Suppressor macrophage treated with lipopolysaccharide for 4 hours (primary cell): ENCODE measurements at regions not wholly inside any gene's neighbourhood (a gene's known extent, or its start where the extent isn't known, plus 50 kb on each side); places are given as distances from the start of the nearest gene placed in this dataset.

ENCODE experiments used
- DNase-seq: peaks from one replicate; pipeline ENCODE4 v3.0.0-alpha.2; 2020

GRCh38 chr16:8519179-8519578 lies 71.1 kb downstream of the TMEM114 start:
- DNase-seq: no peak

- no peak for DNase-seq
These were observed 73.0 kb downstream of the TMEM114 start for GRCh38 chr16:8517280-8517679.

- DNase-seq: no peak
These were observed 73.8 kb downstream of the TMEM114 start for GRCh38 chr16:8516471-8516870.

- DNase-seq: no peak
These were observed 77.2 kb downstream of the TMEM114 start for GRCh38 chr16:8512941-8513624.

- DNase-seq: no peak
These were observed 78.8 kb downstream of the TMEM114 start for GRCh38 chr16:8511464-8511863.

DNA sequence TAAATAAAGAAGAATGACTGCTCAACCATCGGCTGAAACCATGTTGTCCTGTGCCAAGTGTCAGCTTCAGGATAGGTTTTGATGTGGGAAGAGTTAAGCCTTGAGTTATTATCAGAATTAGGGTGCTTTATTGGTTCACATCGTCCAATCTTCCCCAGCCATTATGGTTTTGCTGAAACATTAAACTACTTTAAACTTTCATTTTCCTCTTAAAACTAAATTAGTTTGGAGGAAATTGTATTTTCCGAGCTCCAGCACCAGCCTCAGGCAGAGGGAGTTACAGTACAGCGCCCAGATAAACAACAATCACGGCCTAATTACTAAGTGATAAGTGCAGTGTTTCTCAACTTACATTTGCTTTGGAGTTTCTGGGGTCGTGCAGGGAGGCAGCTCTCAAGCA lies 80.2 kb downstream of the TMEM114 start:
- DNase-seq: no peak

GRCh38 chr16:8505327-8505991 lies 84.9 kb downstream of the TMEM114 start:
- peak; percentile 1 for DNase-seq

DNA sequence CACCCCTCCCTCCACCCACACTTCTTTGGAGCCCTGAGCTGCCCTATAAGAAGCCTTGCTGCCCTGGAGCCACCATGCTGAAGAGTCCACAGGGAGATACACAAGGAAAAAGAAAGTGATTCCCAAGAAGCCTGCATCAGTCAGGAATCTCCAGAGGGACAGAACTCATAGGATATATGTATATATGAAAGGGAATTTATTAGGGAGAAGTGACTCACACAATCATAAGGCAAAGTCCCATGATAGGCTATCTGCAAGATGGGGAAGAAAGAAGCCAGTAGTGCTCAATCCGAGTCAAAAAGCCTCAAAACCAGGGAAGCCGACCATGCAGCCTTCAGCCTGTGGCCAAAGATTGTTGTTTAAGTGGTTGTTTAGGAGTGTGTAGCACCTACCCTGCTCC lies 87.9 kb downstream of the TMEM114 start:
- DNase-seq: no peak

GRCh38 chr16:8500351-8500750 lies 90.0 kb downstream of the TMEM114 start:
- DNase-seq: no peak

GRCh38 chr16:8496364-8496763 lies 93.9 kb downstream of the TMEM114 start:
- DNase-seq: no peak

DNA sequence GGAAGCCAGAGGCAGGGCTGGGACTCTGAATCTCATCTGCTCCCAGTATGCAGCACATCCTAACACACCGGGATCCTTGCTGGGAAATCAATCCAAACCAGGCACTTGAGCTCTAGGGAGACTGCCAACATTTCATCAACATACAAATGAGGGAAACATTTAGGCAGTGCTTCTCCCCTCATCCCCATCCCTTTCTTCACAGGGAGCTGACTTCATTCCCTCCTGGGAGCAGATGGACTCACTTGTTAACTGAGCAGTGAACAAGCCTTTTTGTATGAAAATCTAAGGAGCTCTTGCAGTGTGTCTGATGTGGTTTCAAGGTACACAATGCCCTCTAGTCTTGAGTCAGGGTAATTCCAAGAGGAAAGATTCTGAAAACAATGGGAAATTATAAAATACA lies 96.3 kb downstream of the TMEM114 start:
- DNase-seq: no peak

DNA sequence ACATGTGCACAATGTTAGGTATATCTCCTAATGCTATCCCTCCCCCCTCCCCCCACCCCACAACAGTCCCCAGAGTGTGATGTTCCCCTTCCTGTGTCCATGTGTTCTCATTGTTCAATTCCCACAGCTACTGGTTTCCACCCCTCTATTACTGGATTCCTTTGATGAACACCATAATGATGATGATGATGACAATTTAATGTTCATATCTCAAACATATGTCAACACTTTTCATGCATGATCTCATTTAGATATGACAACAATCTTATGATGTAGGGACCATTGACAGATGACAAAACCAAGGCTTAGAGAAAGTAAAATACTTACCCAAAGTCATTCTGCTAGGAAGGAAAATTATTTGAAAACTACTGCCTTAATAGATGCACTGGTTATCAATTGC lies 97.6 kb downstream of the TMEM114 start:
- DNase-seq: no peak

GRCh38 chr16:8489580-8489979 lies 100.7 kb downstream of the TMEM114 start:
- DNase-seq: no peak

DNA sequence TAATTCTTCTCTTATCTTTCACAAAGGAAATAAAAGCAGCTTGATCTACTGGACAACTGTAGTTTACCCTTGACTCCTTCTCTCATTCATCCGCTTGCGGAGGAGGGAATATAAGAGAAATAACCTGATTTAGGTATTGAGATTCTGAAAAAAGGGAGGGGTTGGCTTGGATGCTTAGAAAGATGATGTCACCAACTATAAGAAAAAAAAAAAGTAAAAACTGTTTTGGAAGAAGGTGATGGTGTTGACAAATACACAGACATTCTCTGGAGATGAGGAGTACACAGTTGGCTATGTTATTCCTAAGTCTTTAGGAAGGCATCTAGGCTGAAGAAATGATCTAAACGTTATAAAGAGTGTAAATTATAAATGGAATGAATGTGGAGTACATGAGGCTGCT lies 103.3 kb downstream of the TMEM114 start:
- no peak for DNase-seq

- no peak for DNase-seq
These were observed 106.9 kb downstream of the TMEM114 start for GRCh38 chr16:8483396-8483795.

DNA sequence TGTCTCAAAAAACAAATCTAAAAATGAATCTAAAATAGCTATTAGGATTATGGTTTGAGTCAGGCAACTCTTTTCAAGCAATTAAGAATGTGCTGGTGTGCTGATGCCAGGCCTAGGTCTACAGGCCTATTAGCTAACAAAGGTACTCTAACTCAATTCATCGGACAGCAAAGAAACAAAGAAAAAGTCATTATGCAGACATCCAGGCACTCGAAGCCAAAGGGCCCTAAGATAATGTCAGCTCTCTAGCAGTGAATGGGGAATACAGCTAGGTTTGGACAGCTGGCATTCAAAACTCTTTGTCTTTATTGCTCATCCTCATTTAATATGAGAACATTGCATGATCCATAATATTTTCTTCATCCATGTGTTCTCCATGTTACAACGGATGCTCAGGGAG lies 108.5 kb downstream of the TMEM114 start:
- no peak for DNase-seq

GRCh38 chr16:8476824-8477223 lies 113.5 kb downstream of the TMEM114 start:
- no peak for DNase-seq

DNA sequence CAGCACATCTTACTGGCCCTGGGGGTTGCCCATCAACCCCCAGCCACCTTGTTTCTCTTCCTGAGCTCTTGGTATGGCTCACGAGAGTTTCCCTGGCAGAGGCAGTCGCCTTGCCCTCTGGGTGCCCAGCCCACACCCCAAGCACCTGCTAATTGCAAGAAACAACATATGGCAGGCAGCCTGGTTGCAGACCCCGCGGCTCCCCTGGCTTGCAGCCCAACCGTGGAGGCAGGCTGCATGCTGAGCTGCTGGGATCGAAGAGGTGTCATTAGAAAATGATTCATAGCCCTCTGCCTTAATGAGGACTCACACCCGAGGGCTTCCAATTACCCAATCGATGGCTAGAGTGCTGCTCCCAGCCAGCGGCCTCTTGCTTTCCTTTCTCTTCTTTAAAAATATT lies 115.7 kb downstream of the TMEM114 start:
- no peak for DNase-seq

- DNase-seq: no peak
These were observed 121.1 kb downstream of the TMEM114 start for GRCh38 chr16:8469102-8469778.

- DNase-seq: no peak
These were observed 125.3 kb downstream of the TMEM114 start for GRCh38 chr16:8464979-8465378.

GRCh38 chr16:8459085-8459733 lies 131.1 kb downstream of the TMEM114 start:
- no peak for DNase-seq

DNA sequence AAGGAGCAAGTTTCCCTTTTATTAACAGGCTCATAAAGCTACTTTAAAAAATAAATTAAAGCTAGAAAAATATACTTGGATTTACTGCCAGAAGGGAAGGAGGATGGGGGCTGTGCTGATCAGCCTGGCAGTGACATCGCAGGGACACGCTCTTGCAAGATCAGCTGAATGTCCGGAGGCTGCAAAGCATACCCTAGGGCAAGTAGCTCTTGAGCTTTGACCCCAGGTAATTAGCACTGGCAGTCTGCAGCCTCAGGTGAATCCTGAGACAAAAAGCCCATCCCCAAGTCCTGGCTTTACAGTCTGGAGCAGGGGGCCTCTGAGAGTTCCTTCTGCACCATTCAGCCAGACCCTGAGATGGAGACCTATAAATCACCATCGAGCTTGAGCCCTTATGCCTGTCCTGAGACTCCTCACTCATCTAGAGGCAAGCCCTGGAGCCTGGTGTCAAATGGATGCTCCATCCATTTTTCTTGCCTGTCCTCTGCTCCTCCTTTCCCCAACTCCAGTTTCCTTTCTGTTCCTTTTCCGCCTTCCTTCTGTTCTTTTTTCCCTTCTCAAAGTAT lies 131.7 kb downstream of the TMEM114 start:
- DNase-seq: no peak

DNA sequence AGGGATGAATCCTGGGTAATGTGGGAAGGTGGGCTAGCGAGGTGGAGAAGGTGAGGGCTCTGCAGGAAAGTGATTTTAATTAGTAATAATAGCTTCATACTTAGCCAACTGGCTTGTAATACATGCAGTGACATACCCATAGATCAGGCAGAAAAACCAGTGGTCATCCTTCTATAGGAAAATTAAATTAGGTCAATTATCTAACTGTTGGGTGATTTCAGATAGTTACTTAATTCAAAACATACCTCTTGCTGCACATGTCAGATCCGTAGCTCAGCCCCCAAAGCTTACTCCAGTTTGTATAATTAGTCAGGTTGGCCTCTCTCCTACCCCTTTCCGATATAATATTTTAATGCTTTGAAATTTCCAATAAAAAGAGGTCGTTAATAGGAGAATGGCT lies 137.0 kb downstream of the TMEM114 start:
- DNase-seq: no peak
